Activated CD8-positive, alpha-beta T cell treated with anti-CD3 and anti-CD28 coated beads for 36 hours (primary cell): ENCODE measurements at regions not wholly inside any gene's neighbourhood (a gene's known extent, or its start where the extent isn't known, plus 50 kb on each side); places are given as distances from the start of the nearest gene placed in this dataset.

Source experiments
- ATAC-seq: fragments of 200-7000 bp; cut with Tn5 transposase; one replicate; pipeline ENCODE4 v1.10.0; 2021; ENCODE audit warnings: mild to moderate bottlenecking, moderate library complexity
- CTCF ChIA-PET: fragments of 350-600 bp; sonication (Branson Sonifier 250); formaldehyde crosslinking; loops from one replicate; lab custom pipeline; 2021; ENCODE audit warnings: antibody characterized with exemption; lab: Charles Lee
- POLR2A ChIA-PET: fragments of 350-600 bp; sonication (Branson Sonifier 250); formaldehyde crosslinking; loops from one replicate; lab custom pipeline; 2021; ENCODE audit warnings: antibody characterized with exemption; lab: Charles Lee
- DNase-seq: peaks from one replicate; pipeline ENCODE4 v3.0.0-alpha.2; 2020
- H3K27ac Mint-ChIP-seq: one replicate; pipeline ENCODE4 v1.8.0; 2021; ENCODE audit warnings: mild to moderate bottlenecking, mixed read lengths
- H3K27me3 Mint-ChIP-seq: one replicate; pipeline ENCODE4 v1.8.0; 2021; ENCODE audit warnings: mixed read lengths
- H3K36me3 Mint-ChIP-seq: one replicate; pipeline ENCODE4 v1.8.0; 2021; ENCODE audit warnings: low read depth, mixed read lengths
- H3K4me1 Mint-ChIP-seq: one replicate; pipeline ENCODE4 v1.8.0; 2021; ENCODE audit warnings: low read depth, mixed read lengths
- H3K4me3 Mint-ChIP-seq: one replicate; pipeline ENCODE4 v1.8.0; 2021; ENCODE audit warnings: mild to moderate bottlenecking, moderate library complexity, mixed read lengths
- H3K9me3 Mint-ChIP-seq: one replicate; pipeline ENCODE4 v1.8.0; 2021; ENCODE audit warnings: mixed read lengths
- intact Hi-C: fragments of 100-400 bp; cut with micrococcal nuclease; formaldehyde crosslinking; loops from one replicate; pipeline ENCODE4 v1.10.0; 2022
- TF ChIP-seq, protein P1 (sequence below): fragments of 200-600 bp; IDR thresholded peaks from one replicate; pipeline ENCODE4 v1.8.0; 2022; ENCODE audit warnings: antibody characterized with exemption, mild to moderate bottlenecking

DNA sequence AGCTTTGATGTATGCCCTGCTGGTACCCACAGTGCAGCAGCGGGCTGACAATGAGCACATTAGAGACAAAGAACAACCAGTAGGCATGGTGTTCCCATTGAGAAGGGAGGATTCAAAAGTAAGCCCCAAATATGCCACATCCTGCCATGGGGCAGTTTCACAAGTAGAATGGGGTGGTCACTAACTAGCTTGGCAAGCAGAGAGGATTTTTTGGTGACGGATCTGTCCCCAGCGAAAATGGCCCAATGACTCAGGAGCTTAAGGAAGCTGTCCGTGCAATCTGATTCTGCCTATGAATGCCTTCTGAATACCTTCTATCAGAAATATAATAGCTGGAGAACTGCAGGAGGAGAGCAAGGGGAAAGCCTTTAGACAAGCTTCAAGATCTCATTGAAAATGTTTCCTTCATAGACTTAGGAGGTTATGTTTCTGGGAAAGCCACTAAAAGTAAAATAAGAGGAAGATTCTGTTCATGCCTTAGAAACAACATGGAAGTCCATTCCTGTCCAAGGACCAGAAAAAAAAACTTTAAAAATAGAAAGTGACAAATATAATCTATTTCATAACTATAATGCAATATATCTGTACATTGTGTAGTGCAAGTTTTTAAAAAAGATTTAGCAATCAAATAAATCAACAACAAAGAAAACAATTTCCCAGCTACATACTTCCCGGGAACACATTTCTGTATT, 117.5 kb upstream of the SLC14A2 start:
- ATAC-seq (no peak), DNase-seq (no peak)
- POLR2A ChIA-PET = no interaction called here
- Mint-ChIP-seq H3K4me1 (no peaks in the 10 kb centered on the region), H3K27ac (no peak overlapping the region), H3K27me3 (no peaks in the 10 kb centered on the region), H3K4me3 (no peak overlapping the region), H3K36me3 (no peaks in the 10 kb centered on the region), H3K9me3 (no peaks in the 10 kb centered on the region)
- TF ChIP-seq, protein P1, sequence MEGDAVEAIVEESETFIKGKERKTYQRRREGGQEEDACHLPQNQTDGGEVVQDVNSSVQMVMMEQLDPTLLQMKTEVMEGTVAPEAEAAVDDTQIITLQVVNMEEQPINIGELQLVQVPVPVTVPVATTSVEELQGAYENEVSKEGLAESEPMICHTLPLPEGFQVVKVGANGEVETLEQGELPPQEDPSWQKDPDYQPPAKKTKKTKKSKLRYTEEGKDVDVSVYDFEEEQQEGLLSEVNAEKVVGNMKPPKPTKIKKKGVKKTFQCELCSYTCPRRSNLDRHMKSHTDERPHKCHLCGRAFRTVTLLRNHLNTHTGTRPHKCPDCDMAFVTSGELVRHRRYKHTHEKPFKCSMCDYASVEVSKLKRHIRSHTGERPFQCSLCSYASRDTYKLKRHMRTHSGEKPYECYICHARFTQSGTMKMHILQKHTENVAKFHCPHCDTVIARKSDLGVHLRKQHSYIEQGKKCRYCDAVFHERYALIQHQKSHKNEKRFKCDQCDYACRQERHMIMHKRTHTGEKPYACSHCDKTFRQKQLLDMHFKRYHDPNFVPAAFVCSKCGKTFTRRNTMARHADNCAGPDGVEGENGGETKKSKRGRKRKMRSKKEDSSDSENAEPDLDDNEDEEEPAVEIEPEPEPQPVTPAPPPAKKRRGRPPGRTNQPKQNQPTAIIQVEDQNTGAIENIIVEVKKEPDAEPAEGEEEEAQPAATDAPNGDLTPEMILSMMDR = no peak
- intact Hi-C loops = no loop called here
- CTCF ChIA-PET = no interaction called here

DNA sequence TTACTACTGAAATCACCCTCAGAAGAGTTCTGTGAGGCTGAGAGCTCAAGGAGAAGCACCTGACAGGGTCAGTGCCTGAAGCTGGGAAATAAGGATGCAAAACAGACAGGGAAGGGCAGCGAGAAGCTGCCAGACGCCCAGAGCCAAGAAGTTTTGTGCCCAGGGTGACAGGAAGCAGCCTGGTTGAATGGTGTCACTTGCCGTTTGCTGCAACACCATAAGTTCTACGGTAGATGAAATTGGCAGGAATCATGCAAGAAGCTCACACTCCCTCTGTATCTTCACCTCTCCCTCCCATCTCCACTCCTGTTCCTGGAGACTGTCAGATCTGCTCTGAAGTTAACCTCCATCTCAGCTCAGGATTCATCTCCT, 117.0 kb upstream of the SLC14A2 start:
- ATAC-seq (no peak), DNase-seq (no peak)
- TF ChIP-seq, protein P1 = no peak
- no peaks in the 10 kb centered on the region for H3K36me3 Mint-ChIP-seq
- H3K27ac Mint-ChIP-seq = no peak overlapping the region
- peaks cover under 1% of the 10 kb centered on the region for H3K27me3 Mint-ChIP-seq
- CTCF ChIA-PET = no interaction called here
- H3K4me3 Mint-ChIP-seq = no peak overlapping the region
- H3K9me3 Mint-ChIP-seq = no peaks in the 10 kb centered on the region
- POLR2A ChIA-PET = no interaction called here
- no peaks in the 10 kb centered on the region for H3K4me1 Mint-ChIP-seq
- intact Hi-C loops = no loop called here

DNA sequence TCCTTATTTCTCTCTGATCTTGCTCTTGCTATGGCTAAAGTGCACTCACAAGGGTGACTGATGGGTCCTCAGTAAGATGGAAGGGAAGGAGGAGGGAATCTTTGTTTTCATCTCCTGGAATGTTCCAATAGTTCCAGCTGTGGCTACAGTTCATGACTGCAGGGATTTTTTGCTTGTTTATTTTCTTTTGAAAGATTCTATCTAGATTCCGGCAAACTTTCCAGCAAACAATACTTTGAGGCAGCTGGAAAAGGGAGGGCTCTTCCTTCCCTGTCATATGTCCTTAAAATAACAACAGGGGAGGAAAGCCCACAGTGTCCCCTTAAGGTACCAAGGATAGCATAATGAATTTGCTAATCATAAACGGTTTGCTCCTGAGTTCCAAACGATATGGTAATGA, 111.3 kb upstream of the SLC14A2 start:
- ATAC-seq = no peak

DNA sequence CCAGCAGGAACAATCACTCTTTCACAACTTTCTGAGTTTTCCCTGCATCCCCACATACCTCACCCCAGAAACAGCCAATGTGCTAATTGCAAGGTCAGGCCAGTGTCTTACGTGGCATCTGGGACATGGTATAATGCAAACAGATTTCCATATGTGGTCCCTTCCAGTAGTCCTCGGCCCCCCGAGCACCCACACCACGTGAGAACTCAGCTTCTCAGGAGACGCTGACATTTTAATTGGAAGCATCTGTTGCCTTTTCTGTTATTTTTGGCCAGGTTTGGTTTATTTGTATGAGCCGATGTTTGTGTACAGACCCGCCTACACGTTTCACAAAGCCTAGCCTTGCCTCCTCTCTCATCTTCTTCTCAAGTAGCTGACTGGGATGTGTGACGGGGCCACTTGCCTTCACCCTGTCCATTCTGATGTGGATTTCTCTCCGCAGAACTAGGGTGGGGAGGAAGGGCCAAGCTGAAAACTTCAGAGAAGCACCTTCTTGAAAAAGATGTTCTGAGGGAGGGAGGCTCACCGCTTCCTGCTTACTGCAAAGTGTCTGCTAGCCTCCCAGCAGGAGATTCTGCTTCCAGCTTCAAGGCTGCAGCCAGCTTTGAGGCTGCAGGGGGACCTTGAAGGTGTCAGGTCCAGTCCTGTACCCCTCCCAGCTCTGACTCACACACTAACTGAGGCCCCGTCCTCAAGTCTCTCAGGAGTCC, 109.6 kb upstream of the SLC14A2 start:
- POLR2A ChIA-PET = no interaction called here
- no peaks in the 10 kb centered on the region for H3K9me3 Mint-ChIP-seq
- H3K27me3 Mint-ChIP-seq = peaks cover 3% of the 10 kb centered on the region
- ATAC-seq (no peak), DNase-seq (no peak)
- no peak overlapping the region for H3K4me3 Mint-ChIP-seq
- CTCF ChIA-PET = no interaction called here
- no peaks in the 10 kb centered on the region for H3K36me3 Mint-ChIP-seq
- H3K4me1 Mint-ChIP-seq = no peaks in the 10 kb centered on the region
- TF ChIP-seq, protein P1 = no peak
- H3K27ac Mint-ChIP-seq = no peak overlapping the region
- intact Hi-C loops = no loop called here

More for the DNA sequence above, 111.3 kb upstream of the SLC14A2 start:
- Mint-ChIP-seq H3K36me3 (no peaks in the 10 kb centered on the region), H3K4me3 (no peak overlapping the region), H3K27me3 (peaks cover 3% of the 10 kb centered on the region), H3K27ac (no peak overlapping the region), H3K4me1 (no peaks in the 10 kb centered on the region), H3K9me3 (no peaks in the 10 kb centered on the region)
- ChIA-PET CTCF (no interaction called here), POLR2A (no interaction called here)
- intact Hi-C loops = no loop called here
- TF ChIP-seq, protein P1 = no peak
- no peak for DNase-seq

DNA sequence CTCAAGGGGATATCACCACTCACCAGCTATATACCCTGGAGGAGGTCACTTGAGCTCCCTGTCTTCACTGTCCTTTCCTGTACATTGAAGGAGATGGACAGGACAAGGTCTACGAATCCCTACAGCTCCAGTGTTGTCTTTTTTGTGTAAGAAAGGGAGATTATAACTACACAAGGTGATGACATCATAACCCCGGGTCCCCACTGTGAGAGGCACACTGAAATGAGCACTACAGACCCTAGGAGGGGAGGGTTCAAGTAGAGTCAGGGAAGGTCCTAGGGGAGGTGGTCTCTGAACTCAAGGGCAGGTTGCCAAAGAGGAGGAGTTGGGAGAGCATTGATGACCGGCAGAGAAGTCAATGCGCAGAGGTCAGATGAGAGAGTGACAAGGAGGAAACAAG, 108.3 kb upstream of the SLC14A2 start:
- TF ChIP-seq, protein P1 = no peak
- no peak for DNase-seq
- POLR2A ChIA-PET = no interaction called here
- CTCF ChIA-PET = no interaction called here
- Mint-ChIP-seq H3K4me1 (no peaks in the 10 kb centered on the region), H3K27ac (no peak overlapping the region), H3K36me3 (no peaks in the 10 kb centered on the region), H3K27me3 (peaks cover 3% of the 10 kb centered on the region), H3K4me3 (no peak overlapping the region), H3K9me3 (no peaks in the 10 kb centered on the region)
- no peak for ATAC-seq
- intact Hi-C loops = no loop called here
